HepG2 (cell line): ENCODE measurements at regions not wholly inside any gene's neighbourhood (a gene's known extent, or its start where the extent isn't known, plus 50 kb on each side); places are given as distances from the start of the nearest gene placed in this dataset.

Source experiments
- ATAC-seq: fragments of 200-7000 bp; cut with Tn5 transposase; 3 replicates; pipeline ENCODE4 v1.9.1; 2020; ENCODE audit warnings: mild to moderate bottlenecking, moderate library complexity
- BruUV-seq: library from RNA; stranded (reverse); fragments of 400-500 nt; replicated peaks from 2 replicates; lab custom pipeline; 2021; lab: Mats Ljungman, UMichigan
- CTCF ChIA-PET: fragments of 300-600 bp; formaldehyde crosslinking; extraction: SDS; loops from one replicate; lab custom pipeline; 2021; ENCODE audit warnings: low total read pairs, inconsistent platforms, low intra/inter-chr PET ratio; lab: Yijun Ruan, JAX
- POLR2A ChIA-PET: fragments of 350-600 bp; sonication (Branson Sonifier 250); formaldehyde crosslinking; loops from one replicate; lab custom pipeline; 2020; ENCODE audit warnings: antibody characterized with exemption, inconsistent platforms; lab: Yijun Ruan, JAX
- DNase-seq: peaks from one replicate; pipeline ENCODE4 v3.0.0-alpha.2; 2015; ENCODE audit warnings: low spot score
- FAIRE-seq: peaks from 3 replicates; lab custom pipeline; 2011; peaks lifted over from hg19 to GRCh38; lab: Jason Lieb, UNC
- H2AFZ ChIP-seq: one replicate; pipeline ENCODE4 v1.6.1; 2011; ENCODE audit warnings: low read length, inconsistent platforms
- H3K27ac ChIP-seq: fragments of 300-600 bp; 3 replicates; pipeline ENCODE4 v1.8.0; 2011; ENCODE audit warnings: mixed run types, mild to moderate bottlenecking, mixed read lengths, low read length, inconsistent platforms; ENCODE audit not compliant: insufficient read depth; ENCODE audit errors: extremely low read length
- H3K27me3 ChIP-seq, 2 experiments: fragments of 200-600 bp in 1 of 2; 2 replicates in 1 of 2; 3 replicates in 1 of 2; pipeline versions ENCODE4 v1.6.0 to v1.8.0; 2011; ENCODE audit warnings: low read length in 2 of 2, mild to moderate bottlenecking in 2 of 2, moderate library complexity in 2 of 2, inconsistent platforms in 1 of 2; ENCODE audit not compliant: insufficient read depth in 2 of 2, control insufficient read depth in 1 of 2
- H3K36me3 ChIP-seq, 2 experiments: fragments of 200-600 bp in 1 of 2; replicated peaks in 1 of 2; 2 replicates in 1 of 2; 3 replicates in 1 of 2; pipeline versions ENCODE4 v1.5.1 to v1.8.0; 2011; ENCODE audit warnings: low read length in 2 of 2, inconsistent platforms in 1 of 2; ENCODE audit not compliant: insufficient read depth in 2 of 2, control insufficient read depth in 1 of 2
- H3K4me1 ChIP-seq: 2 replicates; pipeline ENCODE4 v1.5.1; 2012; ENCODE audit warnings: low read length, inconsistent platforms; ENCODE audit not compliant: insufficient read depth
- H3K4me2 ChIP-seq: 2 replicates; pipeline ENCODE4 v1.6.0; 2011; ENCODE audit warnings: low read depth, low read length, inconsistent platforms
- H3K4me3 ChIP-seq, 3 experiments: fragments of 200-600 bp in 1 of 3; sonication (generic), shearing (Covaris generic) in 1 of 3; replicated peaks in 1 of 3; 2 replicates each; pipeline ENCODE4 v1.5.1; 2011 to 2016; ENCODE audit warnings: low read length in 3 of 3, inconsistent platforms in 2 of 3, low read depth in 2 of 3, mild to moderate bottlenecking in 2 of 3, control low read depth in 1 of 3, mixed read lengths in 1 of 3; ENCODE audit not compliant: insufficient read depth in 1 of 3
- H3K79me2 ChIP-seq: one replicate; pipeline ENCODE4 v1.6.1; 2011; ENCODE audit warnings: low read length, inconsistent platforms; ENCODE audit not compliant: insufficient read depth
- H3K9ac ChIP-seq: 2 replicates; pipeline ENCODE4 v1.6.0; 2011; ENCODE audit warnings: mild to moderate bottlenecking, low read depth, low read length, inconsistent platforms; ENCODE audit not compliant: insufficient read depth
- H3K9me3 ChIP-seq: 2 replicates; pipeline ENCODE4 v1.5.1; 2012; ENCODE audit warnings: mild to moderate bottlenecking, low read length
- H4K20me1 ChIP-seq: 2 replicates; pipeline ENCODE4 v1.6.0; 2011; ENCODE audit warnings: inconsistent platforms, mild to moderate bottlenecking, low read length, moderate library complexity; ENCODE audit not compliant: insufficient read depth
- MAF1 ChIP-seq: sonication (generic); formaldehyde crosslinking; IDR thresholded peaks from 2 replicates; pipeline ENCODE4 v1.5.0; 2020; ENCODE audit warnings: missing genetic modification reagents, borderline replicate concordance
- MED13 ChIP-seq: sonication (generic); formaldehyde crosslinking; IDR thresholded peaks from 2 replicates; pipeline ENCODE4 v1.5.0; 2020; ENCODE audit warnings: missing genetic modification reagents
- POLR2AphosphoS2 ChIP-seq: IDR thresholded peaks from 2 replicates; pipeline ENCODE4 v1.6.1; 2011; ENCODE audit warnings: low read depth, low read length, improper control_type of control experiment
- TAF1 ChIP-seq: sonication (generic); formaldehyde crosslinking; IDR thresholded peaks from 2 replicates; pipeline ENCODE4 v1.4.0; 2020; ENCODE audit warnings: missing genetic modification reagents
- ZFAT ChIP-seq: sonication (generic); formaldehyde crosslinking; conservative IDR thresholded peaks from 2 replicates; pipeline ENCODE4 v1.8.1; 2023; ENCODE audit warnings: missing genetic modification reagents, inconsistent platforms
- ZMAT3 ChIP-seq: sonication (generic); formaldehyde crosslinking; conservative IDR thresholded peaks from 2 replicates; pipeline ENCODE4 v1.7.0; 2021; ENCODE audit warnings: missing genetic modification reagents
- ZNF441 ChIP-seq: sonication (generic); formaldehyde crosslinking; IDR thresholded peaks from 2 replicates; pipeline ENCODE4 v1.7.0; 2021; ENCODE audit warnings: missing genetic modification reagents, borderline replicate concordance
- ZNF546 ChIP-seq: sonication (generic); formaldehyde crosslinking; conservative IDR thresholded peaks from 2 replicates; pipeline ENCODE4 v1.8.1; 2023; ENCODE audit warnings: mild to moderate bottlenecking, missing genetic modification reagents
- ZNF556 ChIP-seq: sonication (generic); formaldehyde crosslinking; IDR thresholded peaks from 2 replicates; pipeline ENCODE4 v1.4.0; 2020; ENCODE audit warnings: mild to moderate bottlenecking, missing genetic modification reagents, borderline replicate concordance
- ZNF564 ChIP-seq: sonication (generic); formaldehyde crosslinking; IDR thresholded peaks from 2 replicates; pipeline ENCODE4 v1.8.1; 2023; ENCODE audit warnings: mild to moderate bottlenecking, missing genetic modification reagents
- ZNF614 ChIP-seq: IDR thresholded peaks from 2 replicates; pipeline ENCODE4 v1.6.1; 2018; ENCODE audit warnings: missing biosample characterization, missing genetic modification reagents, inconsistent platforms, borderline replicate concordance
- ZNF746 ChIP-seq: sonication (generic); formaldehyde crosslinking; IDR thresholded peaks from 2 replicates; pipeline ENCODE4 v1.8.0; 2022; ENCODE audit warnings: mild to moderate bottlenecking, missing genetic modification reagents
- WGBS: methylation state at CpG from one replicate; pipeline ENCODE4 v1.1.6; 2017; ENCODE audit warnings: low lambda C conversion rate; 5-methylcytosine and 5-hydroxymethylcytosine counted together
- in situ Hi-C: cut with HindIII; loops from 2 replicates; pipeline ENCODE4 v1.10.0; 2017; ENCODE audit warnings: low pct_unique_long_range_greater_than_20kb; ENCODE audit not compliant: extremely low pct_ligation_motif_present
- intact Hi-C: fragments of 100-400 bp; cut with micrococcal nuclease; formaldehyde crosslinking; loops from one replicate; pipeline ENCODE4 v1.10.0; 2022; ENCODE audit not compliant: unreplicated experiment
- TF ChIP-seq, protein P1 (sequence below): IDR thresholded peaks from 2 replicates; pipeline ENCODE4 v1.6.1; 2018; ENCODE audit warnings: missing genetic modification reagents
- TF ChIP-seq, protein P2 (sequence below): fragments of 450-650 bp; IDR thresholded peaks from 2 replicates; pipeline ENCODE4 v1.6.1; 2017; ENCODE audit warnings: mild to moderate bottlenecking
- TF ChIP-seq, protein P3 (sequence below): IDR thresholded peaks from 2 replicates; pipeline ENCODE4 v1.6.1; 2016; ENCODE audit warnings: missing compliant biosample characterization, missing genetic modification reagents, borderline replicate concordance
- TF ChIP-seq, protein P4 (sequence below): fragments of 450-650 bp; IDR thresholded peaks from 2 replicates; pipeline ENCODE4 v1.6.1; 2016
- TF ChIP-seq, protein P5 (sequence below): sonication (generic); formaldehyde crosslinking; IDR thresholded peaks from 2 replicates; pipeline ENCODE4 v1.4.0; 2020; ENCODE audit warnings: missing genetic modification reagents

DNA sequence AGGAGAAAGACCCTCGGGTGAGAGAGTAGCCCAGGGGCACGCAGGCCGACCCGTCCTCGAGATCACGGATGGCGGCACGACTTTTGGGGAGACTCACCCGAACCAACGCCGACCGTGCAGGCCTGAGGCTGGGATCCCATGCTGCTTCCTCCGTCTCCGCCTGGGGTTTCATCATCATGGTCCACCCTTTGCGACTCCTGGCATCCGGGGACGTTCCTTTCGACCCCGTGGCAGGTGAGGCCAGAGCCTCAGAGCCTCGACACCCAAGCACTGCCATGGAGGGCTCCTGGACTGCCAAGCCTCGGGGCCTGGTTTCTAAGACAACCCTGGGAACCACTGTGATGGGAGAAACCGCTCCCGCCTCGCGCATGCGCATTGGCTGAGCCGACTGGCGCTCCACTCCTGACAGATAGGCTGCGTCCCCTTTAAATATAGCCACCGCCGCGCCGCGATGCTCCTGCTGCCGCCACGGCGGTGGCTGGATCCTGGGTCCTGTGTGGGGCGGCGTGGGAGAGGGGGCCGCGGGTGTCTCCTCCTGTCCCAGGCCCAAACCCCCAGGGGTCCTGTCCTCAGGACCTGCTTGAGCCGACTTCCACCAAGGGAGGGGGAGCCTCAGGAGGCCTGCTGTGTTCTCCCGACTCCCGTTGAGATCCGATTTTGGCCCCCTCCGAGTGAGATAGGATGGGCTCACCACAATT, 481.6 kb downstream of the SPATA31A7 start:
- 47% methylated on average over 28 of the region's 46 CpGs for WGBS
- H3K36me3 ChIP-seq = no peaks in the 10 kb centered on the region
- H4K20me1 ChIP-seq = no peaks in the 10 kb centered on the region
- no peaks in the 10 kb centered on the region for H3K9me3 ChIP-seq
- no peak for TF ChIP-seq MAF1 (CRISPR knock-in tag)
- TF ChIP-seq TAF1 = no peak
- TF ChIP-seq, protein P1, sequence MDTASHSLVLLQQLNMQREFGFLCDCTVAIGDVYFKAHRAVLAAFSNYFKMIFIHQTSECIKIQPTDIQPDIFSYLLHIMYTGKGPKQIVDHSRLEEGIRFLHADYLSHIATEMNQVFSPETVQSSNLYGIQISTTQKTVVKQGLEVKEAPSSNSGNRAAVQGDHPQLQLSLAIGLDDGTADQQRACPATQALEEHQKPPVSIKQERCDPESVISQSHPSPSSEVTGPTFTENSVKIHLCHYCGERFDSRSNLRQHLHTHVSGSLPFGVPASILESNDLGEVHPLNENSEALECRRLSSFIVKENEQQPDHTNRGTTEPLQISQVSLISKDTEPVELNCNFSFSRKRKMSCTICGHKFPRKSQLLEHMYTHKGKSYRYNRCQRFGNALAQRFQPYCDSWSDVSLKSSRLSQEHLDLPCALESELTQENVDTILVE (CRISPR knock-in tag) = no peak
- TF ChIP-seq ZNF546 = no peak
- TF ChIP-seq, protein P2, sequence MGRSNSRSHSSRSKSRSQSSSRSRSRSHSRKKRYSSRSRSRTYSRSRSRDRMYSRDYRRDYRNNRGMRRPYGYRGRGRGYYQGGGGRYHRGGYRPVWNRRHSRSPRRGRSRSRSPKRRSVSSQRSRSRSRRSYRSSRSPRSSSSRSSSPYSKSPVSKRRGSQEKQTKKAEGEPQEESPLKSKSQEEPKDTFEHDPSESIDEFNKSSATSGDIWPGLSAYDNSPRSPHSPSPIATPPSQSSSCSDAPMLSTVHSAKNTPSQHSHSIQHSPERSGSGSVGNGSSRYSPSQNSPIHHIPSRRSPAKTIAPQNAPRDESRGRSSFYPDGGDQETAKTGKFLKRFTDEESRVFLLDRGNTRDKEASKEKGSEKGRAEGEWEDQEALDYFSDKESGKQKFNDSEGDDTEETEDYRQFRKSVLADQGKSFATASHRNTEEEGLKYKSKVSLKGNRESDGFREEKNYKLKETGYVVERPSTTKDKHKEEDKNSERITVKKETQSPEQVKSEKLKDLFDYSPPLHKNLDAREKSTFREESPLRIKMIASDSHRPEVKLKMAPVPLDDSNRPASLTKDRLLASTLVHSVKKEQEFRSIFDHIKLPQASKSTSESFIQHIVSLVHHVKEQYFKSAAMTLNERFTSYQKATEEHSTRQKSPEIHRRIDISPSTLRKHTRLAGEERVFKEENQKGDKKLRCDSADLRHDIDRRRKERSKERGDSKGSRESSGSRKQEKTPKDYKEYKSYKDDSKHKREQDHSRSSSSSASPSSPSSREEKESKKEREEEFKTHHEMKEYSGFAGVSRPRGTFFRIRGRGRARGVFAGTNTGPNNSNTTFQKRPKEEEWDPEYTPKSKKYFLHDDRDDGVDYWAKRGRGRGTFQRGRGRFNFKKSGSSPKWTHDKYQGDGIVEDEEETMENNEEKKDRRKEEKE = no peak
- TF ChIP-seq POLR2AphosphoS2 = no peak
- no peak for TF ChIP-seq ZFAT (CRISPR knock-in tag)
- TF ChIP-seq, protein P3, sequence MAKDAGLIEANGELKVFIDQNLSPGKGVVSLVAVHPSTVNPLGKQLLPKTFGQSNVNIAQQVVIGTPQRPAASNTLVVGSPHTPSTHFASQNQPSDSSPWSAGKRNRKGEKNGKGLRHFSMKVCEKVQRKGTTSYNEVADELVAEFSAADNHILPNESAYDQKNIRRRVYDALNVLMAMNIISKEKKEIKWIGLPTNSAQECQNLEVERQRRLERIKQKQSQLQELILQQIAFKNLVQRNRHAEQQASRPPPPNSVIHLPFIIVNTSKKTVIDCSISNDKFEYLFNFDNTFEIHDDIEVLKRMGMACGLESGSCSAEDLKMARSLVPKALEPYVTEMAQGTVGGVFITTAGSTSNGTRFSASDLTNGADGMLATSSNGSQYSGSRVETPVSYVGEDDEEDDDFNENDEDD (CRISPR knock-in tag) = no peak
- TF ChIP-seq ZNF564 (CRISPR knock-in tag) = no peak
- TF ChIP-seq, protein P4, sequence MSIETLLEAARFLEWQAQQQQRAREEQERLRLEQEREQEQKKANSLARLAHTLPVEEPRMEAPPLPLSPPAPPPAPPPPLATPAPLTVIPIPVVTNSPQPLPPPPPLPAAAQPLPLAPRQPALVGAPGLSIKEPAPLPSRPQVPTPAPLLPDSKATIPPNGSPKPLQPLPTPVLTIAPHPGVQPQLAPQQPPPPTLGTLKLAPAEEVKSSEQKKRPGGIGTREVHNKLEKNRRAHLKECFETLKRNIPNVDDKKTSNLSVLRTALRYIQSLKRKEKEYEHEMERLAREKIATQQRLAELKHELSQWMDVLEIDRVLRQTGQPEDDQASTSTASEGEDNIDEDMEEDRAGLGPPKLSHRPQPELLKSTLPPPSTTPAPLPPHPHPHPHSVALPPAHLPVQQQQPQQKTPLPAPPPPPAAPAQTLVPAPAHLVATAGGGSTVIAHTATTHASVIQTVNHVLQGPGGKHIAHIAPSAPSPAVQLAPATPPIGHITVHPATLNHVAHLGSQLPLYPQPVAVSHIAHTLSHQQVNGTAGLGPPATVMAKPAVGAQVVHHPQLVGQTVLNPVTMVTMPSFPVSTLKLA = no peak
- no peak for TF ChIP-seq ZNF556 (CRISPR knock-in tag)
- TF ChIP-seq ZMAT3 (CRISPR knock-in tag) = no peak
- no peak for TF ChIP-seq ZNF441
- no peak for TF ChIP-seq ZNF614 (CRISPR knock-in tag)
- TF ChIP-seq, protein P5, sequence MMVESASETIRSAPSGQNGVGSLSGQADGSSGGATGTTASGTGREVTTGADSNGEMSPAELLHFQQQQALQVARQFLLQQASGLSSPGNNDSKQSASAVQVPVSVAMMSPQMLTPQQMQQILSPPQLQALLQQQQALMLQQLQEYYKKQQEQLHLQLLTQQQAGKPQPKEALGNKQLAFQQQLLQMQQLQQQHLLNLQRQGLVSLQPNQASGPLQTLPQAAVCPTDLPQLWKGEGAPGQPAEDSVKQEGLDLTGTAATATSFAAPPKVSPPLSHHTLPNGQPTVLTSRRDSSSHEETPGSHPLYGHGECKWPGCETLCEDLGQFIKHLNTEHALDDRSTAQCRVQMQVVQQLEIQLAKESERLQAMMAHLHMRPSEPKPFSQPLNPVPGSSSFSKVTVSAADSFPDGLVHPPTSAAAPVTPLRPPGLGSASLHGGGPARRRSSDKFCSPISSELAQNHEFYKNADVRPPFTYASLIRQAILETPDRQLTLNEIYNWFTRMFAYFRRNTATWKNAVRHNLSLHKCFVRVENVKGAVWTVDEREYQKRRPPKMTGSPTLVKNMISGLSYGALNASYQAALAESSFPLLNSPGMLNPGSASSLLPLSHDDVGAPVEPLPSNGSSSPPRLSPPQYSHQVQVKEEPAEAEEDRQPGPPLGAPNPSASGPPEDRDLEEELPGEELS (CRISPR knock-in tag) = no peak
- no peak for TF ChIP-seq ZNF746 (CRISPR knock-in tag)
- no peak for TF ChIP-seq MED13 (CRISPR knock-in tag)
- intact Hi-C loops = no loop called here
- no peak overlapping the region for H3K27ac ChIP-seq
- H3K4me3 ChIP-seq = no peak overlapping the region
- no peak overlapping the region for H2AFZ ChIP-seq
- ChIA-PET CTCF (no interaction called here), POLR2A (no interaction called here)
- in situ Hi-C loops = no loop called here
- H3K27me3 ChIP-seq = no peaks in the 10 kb centered on the region
- BruUV-seq = no TSS peak
- ATAC-seq (no peak), DNase-seq (no peak), FAIRE-seq (no peak)
- no peaks in the 10 kb centered on the region for H3K4me1 ChIP-seq
- H3K79me2 ChIP-seq = no peaks in the 10 kb centered on the region
- H3K4me2 ChIP-seq = no peak overlapping the region
- H3K9ac ChIP-seq = no peak overlapping the region
